IPS DF 4.7 (cell line): ENCODE measurements at regions not wholly inside any gene's neighbourhood (a gene's known extent, or its start where the extent isn't known, plus 50 kb on each side); places are given as distances from the start of the nearest gene placed in this dataset.

Source experiments
- DNase-seq: peaks from one replicate; pipeline ENCODE4 v3.0.0-alpha.2; 2013; ENCODE audit warnings: low spot score; ENCODE audit errors: extremely low read depth

DNA sequence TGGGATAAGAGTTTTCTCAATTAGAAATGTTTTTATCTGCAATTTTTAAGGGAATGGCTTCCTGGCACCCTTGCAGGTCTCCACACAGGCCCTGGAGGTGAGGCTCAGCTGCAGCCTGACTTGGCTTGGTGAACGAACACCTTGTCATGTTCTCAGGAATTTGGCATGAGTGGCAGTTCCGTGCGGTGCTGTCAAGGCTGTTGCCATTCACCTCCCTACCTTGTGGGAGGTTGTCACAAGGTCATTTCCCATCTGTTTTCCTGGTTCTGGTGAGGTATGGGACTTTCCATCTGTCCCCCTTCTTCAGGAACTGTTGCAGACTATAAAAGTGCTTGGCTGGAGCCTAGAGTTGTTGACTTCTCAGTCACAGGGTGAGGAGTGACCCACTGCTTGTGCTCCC is 82.9 kb downstream of the ELOVL4 start:
- DNase-seq, result no peak

DNA sequence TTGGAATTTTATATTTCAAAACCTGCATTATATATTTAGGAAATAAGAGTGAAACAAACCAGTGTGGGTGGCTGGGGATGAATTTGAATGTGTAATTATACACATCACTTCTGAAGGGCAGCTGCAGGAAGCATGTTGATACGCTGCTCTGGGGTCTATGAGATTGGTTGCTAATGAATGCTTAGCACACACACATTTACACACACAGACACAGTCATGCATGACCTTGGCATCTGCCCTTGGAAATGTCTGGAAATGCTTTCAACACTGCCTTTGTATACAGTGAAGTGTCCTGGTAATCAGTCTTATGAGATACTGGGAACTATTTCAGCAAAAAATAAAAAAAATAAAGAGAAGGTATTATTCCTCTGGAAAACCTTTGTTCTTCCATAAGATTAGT is 83.4 kb downstream of the ELOVL4 start:
- no peak for DNase-seq

DNA sequence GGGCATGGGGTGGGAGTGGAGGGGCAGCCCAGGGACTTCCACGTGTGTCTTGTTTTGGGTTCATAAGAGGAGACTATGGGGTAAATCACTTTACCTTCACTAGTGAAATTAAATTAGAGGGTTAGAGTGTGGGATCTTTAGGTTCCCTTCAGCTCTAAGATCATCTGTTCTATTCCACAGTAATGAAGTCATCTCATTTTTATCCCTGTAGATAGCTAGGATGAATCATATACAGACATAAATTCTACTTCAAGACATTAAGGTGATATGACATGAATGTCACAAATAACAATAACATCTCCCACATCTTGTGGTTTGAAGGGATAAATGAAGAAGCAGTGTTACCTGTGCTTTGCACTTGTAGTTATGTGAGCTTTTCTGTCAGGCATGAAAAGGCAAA is 83.8 kb downstream of the ELOVL4 start:
- no peak for DNase-seq

DNA sequence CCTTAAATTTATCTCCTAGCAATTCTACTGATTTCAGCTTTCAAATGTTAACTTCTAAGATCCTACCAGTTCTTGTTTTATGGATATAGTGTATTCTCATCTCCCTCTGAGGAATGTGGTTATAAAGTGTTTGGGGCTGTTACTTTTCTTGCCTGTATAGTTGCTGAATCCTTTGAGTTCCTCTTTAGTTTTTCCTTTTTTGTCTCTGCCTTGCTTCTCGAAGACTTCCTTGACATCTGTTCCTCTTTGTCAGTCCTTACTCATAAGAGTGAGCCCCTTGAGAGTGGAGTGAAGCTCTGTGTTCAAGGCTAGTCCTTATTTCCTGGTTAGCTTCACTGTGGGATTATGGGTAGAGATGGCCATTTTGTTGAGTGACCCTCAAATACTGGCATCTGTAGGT is 84.6 kb downstream of the ELOVL4 start:
- no peak for DNase-seq

DNA sequence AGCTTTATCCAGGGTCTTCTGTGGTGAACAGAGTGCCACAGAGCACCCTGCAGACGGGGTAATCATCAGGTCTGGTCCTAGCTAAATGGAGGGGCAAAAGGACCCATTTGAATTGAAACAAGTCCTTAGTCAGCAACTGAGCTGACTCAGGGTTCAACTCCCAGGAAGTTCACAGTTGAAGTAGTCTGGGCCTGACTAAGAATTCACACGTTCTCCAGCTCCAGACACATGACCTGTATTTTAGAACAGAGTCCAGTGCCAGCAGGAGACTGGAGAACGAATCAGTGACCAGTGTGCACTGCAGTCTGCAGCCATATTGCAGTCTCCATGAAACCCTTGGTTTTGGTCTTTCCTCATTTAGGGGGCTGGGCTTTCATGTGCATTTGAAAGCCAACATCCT is 85.2 kb downstream of the ELOVL4 start:
- no peak for DNase-seq

DNA sequence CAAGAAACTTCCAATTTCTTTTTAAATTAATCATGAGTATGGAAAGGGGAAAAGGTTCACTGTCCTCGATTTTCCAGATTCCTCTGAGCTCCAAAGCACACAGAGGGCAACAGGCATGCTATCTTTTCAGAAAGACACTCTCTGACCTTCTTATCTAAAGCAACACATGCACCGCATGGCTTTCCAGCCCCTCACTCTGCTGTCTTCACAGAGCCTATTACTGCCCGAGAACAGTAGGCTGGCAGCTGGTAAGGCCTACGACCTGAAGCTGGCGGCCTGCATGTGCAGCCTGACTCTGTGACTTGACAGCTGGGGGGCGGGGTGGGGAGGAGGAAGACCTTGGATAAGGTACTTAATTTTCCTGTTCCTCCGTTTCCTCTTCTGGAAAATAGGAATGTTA is 86.3 kb downstream of the ELOVL4 start:
- no peak for DNase-seq

DNA sequence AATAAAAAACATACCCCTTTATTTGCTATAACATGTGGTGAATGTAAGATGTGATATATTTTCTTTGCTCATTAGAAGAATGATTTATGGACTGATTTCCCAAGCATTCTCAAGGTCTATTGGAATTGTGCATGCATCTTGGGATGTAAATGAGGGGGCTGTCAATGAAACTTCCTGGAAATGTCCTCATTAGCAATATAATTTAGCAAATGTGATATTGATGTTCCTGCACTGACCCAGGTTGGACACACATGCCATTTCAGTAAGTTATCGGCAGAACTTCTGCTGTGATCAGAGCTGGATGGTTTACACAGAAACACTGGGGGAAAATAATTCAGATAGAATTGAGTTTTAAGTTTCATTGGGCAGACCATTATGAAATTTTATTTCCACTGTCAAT is 99.9 kb downstream of the ELOVL4 start:
- DNase-seq, result no peak

DNA sequence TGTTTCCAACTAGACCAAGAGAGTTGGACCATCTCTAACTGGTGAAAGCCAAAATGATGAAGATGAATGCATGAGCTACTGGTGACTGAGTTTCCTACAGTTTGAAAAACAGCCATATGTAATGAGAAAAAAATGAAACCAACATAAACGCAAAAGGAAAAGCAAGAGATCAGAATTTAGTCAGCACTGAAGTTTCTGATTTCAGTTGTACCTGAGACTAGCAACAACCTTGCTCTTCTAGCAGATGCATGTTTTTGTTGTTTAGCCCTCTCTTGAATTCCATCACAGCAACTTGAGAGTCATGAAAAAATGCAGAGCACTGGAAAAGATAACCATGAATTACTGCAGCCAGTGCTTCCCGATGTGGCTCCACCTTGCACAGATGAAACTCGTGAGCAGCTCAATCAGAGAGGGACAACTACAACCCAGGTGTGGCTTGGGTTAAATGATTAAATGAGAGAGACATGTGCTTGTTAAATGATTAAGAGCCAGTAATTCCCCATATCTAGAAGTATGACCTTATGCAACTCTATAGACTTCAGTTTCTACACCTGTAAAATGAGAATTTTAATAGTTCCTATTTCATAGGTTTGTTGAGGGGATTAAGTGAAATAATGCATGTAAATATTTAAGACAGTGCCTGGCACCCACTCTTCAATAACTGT is 104.8 kb downstream of the ELOVL4 start:
- DNase-seq, result no peak

DNA sequence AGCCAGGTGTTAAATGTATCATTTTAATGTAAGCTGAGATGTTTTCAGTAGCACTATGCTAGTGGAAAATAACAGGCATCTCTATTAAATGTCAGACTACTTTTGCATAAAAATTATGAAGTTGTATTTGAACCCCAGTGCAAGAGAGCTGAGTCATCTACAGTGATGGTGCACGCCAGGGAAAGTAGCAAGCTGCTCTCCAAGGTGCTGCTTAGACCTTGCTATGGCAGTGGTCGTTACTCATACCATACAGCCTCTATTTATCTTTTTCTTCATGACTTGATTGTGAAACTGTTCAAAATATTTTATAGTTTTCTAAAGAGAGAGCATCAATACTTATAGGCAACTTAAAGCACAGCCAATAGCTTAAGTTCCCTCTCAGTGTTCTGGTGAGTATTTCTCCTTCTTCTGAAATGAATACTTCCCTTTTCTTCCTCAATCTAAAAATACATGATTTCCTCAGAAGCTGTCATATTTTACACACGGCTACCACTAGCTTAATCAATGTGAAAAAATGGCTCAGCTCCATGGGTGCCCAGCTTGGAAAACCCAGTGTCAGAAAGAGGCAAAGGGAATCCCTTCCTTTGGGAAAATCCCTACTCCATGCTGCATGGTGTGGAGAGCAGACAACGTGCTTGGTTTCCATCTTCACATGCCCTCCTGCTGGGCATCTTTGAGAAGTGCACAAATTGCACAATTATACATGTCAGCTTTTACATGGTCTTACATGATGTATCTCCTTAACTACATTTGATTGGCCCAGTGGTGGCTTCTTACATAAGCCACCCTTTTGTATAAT is 105.6 kb downstream of the ELOVL4 start:
- DNase-seq, result no peak

DNA sequence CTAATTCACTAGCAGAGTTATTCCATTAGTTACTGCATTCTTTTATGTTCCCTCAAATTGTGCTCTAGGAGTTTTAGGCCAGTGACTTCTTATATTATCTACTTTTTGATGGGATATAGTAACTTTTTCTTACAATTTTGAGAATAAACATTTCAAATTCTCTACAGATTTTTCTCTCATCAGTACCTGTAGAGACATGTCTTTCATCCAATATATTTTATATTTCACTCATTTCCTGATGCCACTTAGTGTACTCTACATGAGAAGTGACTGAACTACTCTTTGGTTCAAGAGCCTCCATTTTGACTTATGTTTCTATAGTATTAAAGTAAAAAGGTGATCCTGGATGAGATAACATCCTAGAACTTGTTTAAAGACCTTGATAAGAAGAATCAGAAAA is 108.5 kb downstream of the ELOVL4 start:
- DNase-seq, result no peak

DNA sequence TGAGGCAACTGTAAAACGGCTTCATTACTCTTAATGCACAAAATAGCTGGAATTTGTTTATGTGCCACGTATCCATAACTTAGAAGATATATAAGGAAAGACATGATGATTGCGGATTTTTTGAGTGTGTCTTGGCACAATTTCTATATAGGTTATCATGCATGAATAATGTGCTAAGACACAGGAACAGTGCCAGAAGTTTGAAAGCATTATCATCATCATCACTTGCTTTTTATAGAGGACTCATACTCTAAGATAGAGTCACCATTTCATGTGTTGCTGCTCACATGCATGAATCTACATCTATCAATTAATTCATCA is 113.4 kb downstream of the ELOVL4 start:
- DNase-seq, result no peak

DNA sequence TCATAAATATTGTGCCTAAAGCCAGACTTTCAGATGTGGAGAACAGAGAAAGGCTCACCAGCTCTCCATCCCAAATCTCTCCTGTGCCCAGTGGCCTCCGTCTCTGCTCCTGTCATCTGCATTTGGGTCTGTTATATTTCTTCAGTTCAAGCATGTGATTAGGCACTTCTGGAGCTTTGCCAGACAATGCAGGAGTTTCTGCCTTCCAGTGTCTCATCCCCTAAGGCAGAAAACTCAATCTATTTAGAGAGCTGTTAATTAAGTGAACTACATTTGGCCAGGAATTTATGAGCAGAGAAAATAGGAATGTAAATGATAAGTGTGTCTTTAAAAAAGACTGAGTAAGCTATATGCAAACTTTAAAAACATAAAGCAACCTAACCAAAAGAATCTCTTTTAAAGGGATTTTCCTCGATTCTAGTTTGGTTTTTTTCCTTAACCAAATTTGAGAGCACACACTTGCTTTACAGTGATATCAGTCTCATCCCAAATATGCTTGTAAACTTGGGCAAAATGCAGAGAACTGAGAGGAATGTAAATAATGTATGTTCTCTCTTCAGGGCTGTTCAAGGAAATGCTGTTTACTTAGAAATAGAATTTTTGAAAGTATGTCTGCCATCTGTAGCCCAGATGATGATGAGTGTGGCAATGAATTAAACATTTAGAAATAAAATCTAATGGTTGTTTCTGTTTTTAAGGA is 113.9 kb downstream of the ELOVL4 start:
- no peak for DNase-seq

DNA sequence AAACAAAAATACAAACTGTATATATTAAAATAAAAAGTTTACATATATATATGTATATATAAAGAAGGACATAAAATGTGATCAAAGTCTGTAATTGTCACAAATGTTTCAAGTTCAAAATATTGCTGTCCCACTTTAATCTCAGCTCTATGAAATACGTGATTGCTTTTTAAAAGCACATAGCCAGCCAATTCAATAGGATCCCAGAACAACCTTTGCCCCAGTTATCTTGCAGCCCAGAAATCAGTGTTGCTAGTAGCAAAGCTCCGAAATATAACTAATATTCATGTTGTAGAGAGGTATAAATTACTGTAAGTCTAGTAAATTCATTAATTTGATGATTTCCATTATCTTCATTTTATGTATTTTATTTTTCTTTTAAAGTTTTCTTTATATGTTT is 114.6 kb downstream of the ELOVL4 start:
- DNase-seq, result no peak

DNA sequence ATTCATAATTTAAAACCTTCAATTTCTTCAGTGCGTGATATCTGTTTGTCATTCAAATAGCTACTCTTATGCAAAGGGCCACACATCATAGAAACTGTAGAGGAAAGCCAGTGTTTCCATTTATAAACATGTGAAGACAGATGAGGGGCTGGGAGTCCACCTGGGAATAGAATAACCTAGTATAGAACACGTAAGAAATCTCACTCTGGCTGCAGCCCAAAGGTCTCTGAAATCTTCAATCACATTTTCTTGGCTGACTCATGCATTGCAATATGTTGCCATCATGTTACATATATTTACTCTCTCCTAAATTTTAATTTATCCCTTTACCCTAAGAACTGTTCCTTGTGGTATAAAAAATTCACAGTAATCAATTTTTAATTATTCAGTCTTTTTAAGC is 123.2 kb downstream of the ELOVL4 start:
- DNase-seq, result no peak

DNA sequence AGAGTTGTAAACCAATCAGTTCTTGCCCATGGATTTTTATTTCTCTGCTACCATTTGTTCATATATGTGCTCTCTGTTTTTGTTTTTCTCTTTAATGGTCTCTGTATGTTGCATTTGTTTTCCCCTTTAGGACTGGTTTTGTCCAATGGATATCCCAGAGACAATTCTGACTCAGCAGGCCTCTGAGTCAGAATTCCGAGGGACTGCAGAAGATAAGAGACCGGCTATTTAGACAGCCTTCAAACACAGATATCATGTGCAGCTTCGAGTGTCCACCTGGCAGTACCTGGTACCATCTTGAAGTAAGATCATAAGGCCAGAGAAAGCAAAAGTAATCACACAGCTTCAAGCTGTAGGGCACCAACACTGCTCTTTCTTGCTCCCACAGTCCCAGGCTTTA is 125.5 kb downstream of the ELOVL4 start:
- no peak for DNase-seq

DNA sequence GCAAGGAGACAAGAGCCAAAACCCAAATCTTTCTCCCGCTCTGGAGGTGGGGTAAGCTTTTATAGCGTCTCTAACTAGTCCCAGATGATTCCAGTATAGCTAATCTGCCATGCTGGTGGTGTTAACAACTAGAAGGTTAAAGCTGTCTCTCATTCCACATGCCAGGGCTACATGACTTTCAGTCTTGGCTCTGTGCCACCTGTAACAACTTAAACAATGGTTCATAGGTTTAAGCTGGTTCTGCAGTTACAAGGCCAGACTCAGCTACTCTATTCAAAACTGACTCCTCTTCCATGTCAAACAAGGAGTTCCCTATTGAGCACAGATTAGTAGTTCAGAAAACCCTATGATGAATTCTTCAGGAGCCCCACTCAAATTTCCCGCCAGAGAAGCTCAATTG is 128.9 kb downstream of the ELOVL4 start:
- DNase-seq, result no peak

DNA sequence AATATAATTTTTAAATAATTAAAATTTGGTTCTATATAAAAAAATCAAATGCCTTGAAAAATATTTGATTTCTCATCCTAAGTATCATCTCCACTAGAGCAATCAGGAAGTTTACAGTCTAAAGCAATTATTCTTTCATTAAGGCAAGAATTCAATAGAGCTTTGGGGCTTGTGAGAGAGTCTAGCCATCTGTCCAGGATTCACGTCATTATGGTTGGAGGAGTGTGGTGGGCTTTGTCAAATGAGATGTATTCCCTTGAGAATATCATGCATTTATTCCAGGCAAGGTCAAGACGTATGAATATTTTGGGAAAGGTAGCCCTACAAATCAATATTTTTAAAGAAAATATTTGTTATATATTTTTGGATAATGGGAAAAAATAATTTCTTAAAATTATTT is 132.4 kb downstream of the ELOVL4 start:
- DNase-seq, result no peak

DNA sequence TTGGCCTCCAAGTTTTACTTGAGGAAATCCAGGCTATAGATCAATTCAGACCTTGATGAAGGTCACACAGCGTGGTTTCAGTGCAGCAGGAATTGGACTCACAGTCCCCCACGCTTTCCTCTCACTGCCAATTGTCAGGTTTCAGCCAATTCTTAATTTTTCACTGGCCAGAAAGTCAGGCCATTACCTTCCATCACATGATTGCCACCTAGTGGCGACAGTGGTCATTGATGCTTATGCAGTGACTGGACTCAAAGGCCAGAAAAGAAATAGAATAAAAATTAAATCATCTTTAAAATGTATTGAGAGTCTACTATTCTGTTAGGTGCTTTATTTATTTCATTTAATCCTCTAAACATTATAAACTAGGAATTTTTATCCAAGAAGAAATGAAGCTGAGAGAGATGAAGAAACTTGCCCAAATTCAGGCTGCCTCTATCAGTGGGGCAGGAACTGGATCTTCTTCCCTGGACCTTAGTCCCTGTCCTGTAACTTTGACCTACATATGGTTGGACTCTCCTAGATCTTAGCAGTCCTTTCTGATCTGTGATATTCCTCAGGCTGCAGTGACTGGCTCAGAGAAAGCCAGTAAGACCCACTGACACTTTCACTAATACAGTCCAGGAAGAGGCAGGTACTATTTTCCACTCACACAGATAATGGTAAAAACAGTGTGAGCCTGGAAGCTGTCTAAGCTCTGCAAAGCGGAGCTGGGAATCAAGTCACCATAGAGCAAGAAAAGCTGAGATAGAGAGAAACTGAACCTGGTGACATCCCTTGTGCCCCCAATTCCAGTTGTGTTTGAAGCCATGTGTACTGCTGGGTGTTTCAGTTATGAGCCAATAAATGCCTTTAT is 133.3 kb downstream of the ELOVL4 start:
- DNase-seq, result peak; percentile 30

DNA sequence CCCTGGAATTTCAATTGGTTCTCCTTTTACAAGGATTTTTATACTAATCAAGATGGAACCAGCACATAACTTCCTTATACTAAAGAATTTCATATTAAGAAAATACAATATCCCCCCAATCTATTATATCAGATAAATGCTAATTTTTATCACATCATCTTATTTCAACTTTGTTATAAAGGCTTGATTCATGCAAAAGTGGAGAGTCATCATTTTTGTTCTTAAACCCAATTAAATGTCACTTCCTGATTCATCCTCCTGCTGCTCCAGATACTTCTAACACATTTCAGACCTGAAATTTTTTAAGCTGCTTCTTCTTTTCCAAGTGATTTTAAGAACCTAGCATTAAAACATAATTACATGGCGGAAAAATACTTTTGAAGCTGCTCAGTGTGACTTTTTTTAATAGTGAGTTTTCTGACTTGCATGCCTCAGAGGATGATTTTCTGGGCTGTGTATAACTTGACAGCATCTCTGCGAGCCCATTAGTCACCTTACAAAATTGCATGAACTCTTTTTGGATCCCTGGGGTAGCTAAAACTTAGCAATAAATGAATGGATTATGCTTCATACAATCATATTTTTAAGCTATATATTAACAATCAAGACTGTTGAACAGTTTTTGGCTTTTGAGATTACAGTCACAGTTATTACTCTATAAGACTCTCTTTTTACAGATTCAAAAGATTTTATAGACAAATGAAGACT is 134.1 kb downstream of the ELOVL4 start:
- DNase-seq, result no peak

DNA sequence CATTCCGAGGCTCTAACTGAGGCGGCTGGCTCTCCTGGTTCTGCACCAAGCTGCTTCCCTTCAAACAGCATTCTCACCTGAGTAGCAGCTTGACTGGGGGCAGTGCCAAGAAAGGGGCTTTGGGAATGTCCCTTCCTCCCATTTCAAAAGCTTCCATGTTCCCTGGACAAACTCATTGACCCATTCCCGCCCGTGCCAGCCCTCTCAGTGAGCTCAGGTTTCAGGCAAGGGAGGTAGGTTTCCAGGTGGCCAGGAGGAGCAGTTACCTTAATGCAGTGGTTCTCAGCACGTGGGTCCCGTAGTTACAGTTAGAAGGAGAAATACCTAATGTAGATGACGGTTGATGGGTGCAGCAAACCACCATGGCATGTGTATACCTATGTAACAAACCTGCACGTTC is 135.2 kb downstream of the ELOVL4 start:
- no peak for DNase-seq

DNA sequence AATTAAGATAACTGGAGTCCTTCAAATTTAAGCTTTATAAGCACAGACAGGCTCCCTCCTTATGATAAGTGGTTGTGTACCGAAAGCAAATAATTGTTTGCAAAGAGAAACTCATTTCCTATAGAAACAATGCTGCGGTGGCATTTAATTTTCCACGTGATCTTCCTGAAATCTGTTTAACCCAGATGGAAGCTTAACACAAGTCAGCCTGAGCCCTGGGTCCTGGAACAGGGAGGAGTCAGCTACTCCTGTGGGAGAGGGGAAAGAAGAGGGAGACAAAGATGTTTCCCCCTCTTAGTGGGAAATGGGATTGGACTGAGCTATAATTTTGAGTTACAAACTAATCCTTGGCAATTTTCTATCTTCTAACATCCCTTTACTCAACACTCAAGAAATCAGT is 136.5 kb downstream of the ELOVL4 start:
- DNase-seq, result no peak
